ENCODE measurements at regions not wholly inside any gene's neighbourhood (a gene's known extent, or its start where the extent isn't known, plus 50 kb on each side); places are given as distances from the start of the nearest gene placed in this dataset.

GRCh38 chr4:120977435-120977997, 55.0 kb upstream of the PRDM5 start:
- DNase-seq (ENCODE audit: low spot score) = peak; percentile 38

GRCh38 chr4:120973207-120973606, 50.7 kb upstream of the PRDM5 start:
- DNase-seq (ENCODE audit: low spot score) = no peak

Data from LoVo (cell line).